ENCODE measurements at regions not wholly inside any gene's neighbourhood (a gene's known extent, or its start where the extent isn't known, plus 50 kb on each side); places are given as distances from the start of the nearest gene placed in this dataset.

DNA sequence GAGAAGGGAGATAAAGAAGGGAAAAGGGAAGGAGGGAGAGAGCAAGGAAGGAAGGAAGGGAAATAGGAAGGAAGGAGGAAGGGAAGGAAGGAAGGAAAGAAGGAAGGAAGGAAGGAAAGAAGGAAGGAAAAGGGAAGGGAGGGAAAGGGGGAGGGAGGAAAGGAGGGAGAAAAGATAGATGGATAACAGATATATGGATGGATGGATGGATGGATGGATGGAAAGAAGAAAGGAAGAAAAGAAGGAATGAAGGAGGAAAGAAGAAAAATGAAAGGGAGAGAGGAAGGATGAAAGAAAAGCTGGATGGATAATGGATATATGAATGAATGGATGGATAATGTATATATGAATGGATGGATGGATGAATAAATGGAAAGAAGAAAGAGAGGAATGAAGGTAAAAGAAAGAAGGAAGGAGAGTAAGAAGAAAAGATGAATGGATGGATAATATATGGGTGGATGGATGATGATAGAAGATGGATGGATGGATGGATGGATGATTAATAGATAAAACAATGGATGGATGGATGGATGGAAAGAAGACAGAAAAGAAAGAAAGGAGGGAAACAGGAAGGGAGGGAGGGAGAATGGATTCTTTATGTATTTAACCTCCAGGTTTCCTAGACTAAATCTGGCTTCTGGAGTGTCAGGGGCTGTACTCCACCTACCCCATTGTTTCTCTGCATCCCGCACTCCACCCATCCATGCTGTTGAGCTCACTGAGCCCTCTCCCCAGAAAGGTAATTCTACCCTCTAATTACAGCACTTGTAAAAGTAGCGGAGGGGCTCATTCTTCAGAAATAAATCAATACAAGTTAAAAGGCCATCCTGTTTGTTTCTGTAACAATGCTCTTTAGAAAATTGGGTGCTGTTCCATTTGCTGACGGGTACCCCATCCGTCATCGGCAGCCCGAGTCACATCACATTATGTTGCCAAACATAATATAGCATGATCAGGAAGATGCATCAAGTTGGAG is 506.1 kb downstream of the MIAT start:
- intact Hi-C loops (cut with DNase I), result no loop called here
- DNase-seq (ENCODE audit: low spot score), result no peak

DNA sequence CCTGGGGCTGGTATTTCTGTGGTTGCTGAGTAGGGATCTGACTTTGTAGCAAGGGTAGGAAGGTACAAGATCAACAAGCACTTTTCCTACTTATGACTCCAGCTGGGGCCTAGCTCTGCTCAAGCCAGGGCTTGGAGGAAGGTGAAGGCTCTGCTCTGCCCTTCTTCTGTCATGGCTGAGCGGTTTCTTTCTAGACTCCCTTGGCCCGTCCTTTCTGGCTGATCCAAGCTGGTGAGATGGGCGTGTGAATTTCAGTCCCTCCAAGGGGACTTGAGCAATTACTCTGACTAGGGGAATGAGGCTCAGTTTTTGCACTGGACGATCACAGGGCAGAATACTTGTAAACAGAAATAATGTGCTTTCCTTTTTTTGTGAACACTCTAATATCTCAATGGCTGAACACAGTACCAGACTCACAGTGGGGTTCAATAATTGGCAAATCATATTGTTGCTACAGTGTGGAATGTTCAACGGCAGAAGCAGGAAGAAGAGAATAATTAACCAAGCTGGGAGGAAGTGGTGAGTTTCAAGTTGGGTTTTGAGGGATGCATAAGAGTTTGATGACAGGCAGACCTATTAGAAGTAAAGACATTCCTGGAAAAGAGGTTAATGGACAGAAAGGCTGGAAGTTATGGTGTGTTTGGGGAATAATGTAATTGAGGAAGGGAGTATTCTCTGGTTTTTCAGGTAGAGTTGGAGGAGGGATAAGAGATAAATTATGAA is 507.6 kb downstream of the MIAT start:
- no peak for DNase-seq (ENCODE audit: low spot score)

DNA sequence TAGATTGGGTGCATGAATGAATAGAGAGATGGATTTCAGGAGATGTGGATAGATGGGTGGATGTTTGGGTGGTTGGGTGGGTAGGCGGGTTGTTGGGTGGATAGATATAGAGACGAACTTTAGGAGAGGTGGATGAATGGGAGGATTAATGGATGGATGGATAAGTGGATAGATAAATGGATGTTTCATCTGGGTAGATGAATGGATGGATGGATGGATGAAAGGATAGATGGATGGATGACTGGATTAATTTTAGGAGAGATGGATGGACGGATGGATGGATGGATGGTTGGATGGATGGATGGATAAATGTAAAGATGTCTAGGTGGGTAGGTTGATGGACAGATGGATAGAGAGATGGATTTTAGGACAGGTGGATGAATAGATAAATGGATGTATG is 511.3 kb downstream of the MIAT start:
- intact Hi-C loops (cut with DNase I), result no loop called here
- DNase-seq (ENCODE audit: low spot score), result no peak

More for the DNA sequence above, 507.6 kb downstream of the MIAT start:
- intact Hi-C loops (cut with DNase I), result no loop called here

DNA sequence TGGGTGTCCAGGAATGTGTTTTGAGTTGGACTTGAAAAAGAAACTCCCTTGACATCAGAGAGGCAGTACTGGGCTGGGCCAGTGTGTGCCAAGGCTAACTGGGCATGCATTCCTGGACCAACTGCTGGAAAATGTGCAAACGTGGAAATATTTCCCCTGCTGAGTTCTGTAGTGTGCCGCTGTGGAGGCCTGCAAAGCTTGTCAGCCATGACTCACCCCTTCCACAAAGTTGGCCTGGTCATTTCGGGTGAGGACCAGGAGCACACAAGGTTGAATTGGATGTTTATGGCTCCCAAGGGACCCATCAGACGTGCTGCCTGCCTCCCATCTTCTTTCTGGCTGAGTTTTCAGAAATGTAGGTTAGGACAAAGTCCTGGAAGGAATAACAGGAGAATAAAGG is 513.1 kb downstream of the MIAT start:
- DNase-seq (ENCODE audit: low spot score), result no peak
- intact Hi-C loops (cut with DNase I), result no loop called here

DNA sequence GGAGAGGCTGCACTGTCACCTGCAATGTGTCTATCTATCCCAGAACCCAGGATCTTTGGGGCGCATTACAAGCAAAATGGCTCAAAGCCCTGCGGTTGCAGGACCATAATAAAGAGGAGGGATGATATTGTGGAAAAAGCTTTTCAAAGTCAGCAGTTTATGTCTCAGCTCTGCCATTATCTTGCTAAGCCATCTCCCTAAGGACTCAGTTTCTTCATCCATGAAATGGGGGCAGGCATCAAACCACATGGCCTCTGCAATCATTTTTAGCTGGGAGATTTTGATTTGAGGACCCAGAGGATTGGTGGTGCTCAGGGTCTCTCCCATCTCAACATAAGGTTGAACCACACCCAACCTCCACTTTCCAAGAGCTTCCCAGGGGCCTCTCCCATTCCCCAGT is 513.8 kb downstream of the MIAT start:
- intact Hi-C loops (cut with DNase I), result no loop called here
- DNase-seq (ENCODE audit: low spot score), result no peak

DNA sequence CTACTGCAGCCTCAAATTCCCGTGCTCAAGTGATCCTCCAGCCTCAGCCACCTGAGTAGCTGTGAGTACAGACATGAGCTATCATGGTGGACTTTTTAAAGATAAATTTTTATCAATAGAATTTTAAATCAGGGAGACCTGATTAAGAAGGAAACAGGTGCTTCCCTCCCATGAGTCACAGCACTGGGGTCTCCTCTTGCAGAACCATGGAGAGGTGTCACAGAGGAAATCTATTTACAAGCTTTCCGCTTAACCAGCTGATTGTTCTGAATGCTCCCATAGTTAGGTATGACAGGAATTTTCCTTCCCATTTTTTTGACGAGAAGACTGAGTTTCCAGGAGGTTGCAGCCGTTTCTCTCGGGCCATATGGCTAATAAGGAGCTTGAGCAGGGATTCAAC is 516.1 kb downstream of the MIAT start:
- intact Hi-C loops (cut with DNase I), result no loop called here
- DNase-seq (ENCODE audit: low spot score), result no peak

DNA sequence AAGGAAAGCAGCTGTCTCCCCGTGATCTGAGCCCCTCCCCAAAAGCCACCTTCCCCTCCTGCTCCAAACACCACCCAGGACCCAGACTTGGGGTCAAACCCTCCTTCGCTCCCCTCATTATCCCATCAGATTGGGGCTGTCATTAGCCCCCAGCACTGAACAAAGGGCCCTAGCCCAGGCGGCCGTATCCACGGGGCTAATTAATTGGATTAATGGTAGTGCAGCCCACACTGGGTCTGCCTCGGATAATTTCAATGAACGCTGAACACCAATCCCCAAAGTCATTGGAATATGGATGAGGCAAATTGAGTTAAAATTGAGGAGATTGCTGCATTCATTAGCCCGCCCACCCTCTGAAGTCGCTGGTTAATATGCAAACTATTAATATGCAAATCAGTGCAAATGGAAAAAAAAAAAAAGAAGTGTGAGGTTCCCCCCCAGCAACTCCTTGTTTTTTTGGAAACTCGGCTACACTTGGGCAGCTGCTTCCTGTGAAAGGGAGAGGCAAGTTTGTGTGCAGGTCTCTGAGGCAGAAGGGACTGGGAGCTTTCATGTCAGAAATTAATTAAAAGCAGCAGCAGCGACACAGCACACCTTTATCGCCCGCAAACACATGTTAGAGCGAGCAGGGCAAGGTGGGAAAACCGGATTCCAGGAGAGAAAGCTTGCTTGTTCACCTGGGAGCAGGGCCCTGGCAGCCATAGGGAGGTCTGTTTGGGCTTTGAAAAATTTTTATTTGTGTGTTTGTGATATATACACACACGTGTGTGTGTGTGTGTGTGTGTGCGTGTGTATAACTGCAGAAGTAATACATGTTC is 517.8 kb downstream of the MIAT start:
- intact Hi-C loops (cut with DNase I), result no loop called here

DNA sequence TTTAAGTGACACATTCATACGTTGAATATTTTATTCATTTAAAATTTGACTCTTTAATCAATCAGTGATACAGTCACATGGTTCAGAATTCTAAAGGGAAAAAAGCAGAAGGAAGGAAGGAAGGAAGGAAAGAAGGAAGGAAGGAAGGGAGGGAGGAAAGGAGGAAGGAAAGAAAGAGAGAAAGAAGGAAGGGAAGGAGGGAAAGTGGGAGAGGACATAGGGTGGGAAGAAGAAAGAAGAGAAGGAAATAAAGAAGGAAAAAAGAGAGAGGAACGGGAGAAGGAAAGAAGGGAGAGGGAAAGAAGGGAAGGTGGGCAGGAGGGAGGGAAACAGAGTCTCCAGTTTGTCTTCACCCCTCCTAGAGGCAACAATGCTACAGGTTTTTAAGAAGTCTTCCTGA is 518.6 kb downstream of the MIAT start:
- intact Hi-C loops (cut with DNase I), result no loop called here
- DNase-seq (ENCODE audit: low spot score), result no peak

More for the DNA sequence above, 517.8 kb downstream of the MIAT start:
- no peak for DNase-seq (ENCODE audit: low spot score)

DNA sequence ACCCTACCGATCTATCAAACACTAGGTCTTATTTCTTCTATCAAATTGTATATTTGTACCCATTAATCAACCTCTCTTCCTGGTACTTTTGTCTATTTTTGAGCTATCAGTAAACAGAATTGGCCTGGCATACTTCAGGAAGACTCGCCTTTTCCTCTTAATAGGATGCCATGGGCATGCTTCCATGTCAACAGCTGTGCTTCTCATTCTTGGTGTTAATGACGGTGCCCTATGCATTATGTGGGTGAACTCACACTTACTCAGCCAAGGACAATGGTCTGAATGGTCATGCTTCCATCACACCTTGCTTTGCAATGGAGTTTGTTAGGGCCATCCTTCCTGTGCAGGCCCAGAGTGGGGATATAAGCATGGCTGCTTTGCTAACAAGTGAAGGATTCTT is 521.8 kb downstream of the MIAT start:
- intact Hi-C loops (cut with DNase I), result no loop called here

DNA sequence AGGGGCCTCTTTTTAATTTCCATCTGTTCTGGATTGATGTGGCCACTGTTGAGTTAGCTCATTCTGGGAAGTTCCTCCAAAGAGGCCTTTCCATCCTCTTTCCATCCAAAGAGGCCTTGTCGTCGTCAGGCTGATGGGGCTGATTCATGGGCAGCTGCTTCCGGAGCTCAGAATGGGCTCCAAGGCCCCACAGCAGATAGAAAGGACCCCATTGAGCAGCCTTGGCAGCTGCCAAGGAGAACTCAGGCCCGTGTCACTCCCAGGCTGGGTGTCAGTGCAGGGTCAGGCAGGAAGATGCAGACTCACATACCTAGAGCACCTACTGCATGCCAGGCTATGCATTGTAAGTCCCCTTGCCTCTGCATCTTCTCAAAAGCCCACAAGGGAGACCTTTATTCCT is 524.1 kb downstream of the MIAT start:
- intact Hi-C loops (cut with DNase I), result no loop called here
- DNase-seq (ENCODE audit: low spot score), result no peak

More for the DNA sequence above, 521.8 kb downstream of the MIAT start:
- DNase-seq (ENCODE audit: low spot score), result no peak

DNA sequence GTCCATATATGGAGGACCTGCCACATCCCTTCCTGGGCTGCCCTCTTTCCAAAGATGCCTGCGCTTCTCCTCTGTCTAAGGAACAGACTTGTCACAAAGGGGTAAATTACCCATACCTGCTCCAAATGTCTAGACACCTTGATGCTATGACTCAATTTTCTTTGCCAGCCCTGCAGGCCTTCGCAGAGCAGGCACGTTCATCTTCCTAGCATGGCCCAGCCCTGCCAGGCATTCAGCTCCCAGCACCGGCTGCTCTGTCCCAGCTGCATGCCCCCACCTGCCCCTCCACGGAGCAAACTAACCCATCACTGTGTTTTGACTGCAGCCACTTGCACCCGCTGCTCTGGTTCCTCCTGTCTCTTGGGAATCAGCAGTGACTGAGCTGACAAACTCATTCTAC is 526.1 kb downstream of the MIAT start:
- intact Hi-C loops (cut with DNase I), result no loop called here
- no peak for DNase-seq (ENCODE audit: low spot score)

DNA sequence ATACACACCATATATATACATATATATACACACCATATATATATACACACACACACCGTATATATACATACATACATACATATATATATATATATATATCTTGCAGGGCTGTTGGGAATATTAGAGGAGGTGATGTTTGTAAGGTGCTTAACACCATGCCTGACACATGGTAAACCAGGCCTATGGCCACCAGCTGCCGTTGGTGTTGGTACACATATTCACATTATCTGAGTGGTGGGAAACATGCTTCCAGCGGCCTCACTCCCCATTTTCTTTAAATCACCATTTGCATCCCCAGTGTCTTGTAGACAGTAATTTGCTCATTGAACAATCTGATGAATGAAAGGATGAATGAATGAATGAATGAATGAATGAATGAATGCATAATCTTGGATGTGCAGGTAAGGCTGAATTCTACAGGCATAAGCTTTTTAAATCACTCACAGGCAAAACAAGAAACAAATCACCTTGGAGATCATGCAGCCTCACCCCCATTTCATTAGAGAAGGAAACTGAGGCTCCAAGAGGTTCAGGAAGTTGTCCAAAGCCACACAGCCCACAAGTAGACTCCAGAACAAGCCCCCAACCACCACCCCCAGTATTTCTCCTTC is 527.8 kb downstream of the MIAT start:
- DNase-seq (ENCODE audit: low spot score), result no peak
- intact Hi-C loops (cut with DNase I), result no loop called here

DNA sequence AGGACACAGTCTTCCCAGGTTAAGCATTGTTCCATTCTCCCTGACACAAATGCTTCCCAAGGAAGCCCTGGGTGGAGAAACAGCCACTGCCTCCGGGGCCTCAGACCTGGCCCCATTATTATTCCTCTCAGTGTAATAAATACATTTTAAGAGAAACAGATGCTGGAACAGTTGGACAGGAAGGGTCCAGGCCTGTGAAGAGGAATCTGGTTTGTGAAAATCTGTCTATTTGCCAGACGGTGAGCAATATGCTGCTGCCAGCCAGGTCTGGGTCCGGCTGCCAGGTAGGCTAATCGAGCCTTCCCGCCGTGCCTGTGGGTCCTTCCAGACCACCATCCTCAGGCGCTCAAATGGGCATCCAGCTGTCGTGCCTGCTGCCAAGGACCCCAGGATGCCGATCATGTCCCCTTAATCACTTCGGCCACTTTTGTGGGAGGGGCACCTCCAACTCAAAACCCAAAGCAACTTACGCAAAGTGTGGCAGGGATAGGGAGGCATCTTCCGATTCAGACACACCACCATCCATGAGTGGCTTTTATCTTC is 528.4 kb downstream of the MIAT start:
- no peak for DNase-seq (ENCODE audit: low spot score)
- intact Hi-C loops (cut with DNase I), result no loop called here

DNA sequence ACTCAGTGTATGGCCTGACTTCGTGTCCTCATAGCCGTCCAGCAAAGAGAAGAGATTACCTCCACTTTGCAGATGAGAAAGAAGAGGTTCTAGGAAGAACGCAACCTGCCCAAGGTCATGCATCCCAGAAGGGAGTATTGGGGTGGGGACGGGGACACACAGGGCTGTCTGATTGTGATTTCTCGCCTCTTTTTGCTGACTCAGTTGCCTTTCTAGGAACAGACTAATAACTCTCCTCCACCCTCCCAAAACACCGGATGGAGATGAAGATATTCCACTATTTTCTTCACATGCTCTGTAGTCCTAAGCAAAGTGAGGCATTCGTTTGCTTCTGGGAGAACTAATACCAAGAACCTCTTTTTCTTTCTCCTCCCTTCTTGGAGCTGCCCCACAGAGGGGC is 529.3 kb downstream of the MIAT start:
- intact Hi-C loops (cut with DNase I), result no loop called here
- DNase-seq (ENCODE audit: low spot score), result no peak

DNA sequence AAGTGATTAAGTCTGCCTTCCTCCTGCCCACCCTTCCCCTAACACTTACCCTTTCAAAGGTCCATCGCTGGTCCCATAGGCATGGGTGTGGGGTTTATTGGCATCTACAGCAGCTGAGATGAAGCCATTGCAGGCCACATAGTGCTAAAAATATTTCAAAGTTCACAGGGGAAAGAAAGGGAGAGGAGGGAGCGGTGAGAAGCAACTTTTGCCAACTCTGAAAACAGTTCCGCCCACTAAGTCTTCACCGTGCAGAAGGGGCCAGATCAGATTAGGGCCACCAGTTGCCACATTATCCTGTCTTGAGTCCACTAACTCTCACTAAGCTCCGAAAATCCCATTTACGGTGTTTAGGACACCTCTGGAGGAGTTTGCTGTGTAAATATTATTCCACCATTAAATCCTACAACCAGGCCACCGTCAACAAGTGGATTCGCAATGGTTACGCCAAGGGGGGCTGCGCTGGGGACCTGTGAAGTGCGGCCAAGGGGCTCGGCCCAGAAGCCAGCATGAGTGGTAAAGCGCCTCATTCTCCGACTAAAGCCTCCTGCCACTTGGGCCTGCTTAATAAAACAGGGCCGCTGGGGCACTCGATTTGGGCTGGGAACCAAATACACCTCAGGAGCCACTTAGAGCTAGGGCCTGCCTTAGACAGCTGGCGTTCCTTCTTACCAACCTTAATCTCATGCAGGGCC is 534.9 kb downstream of the MIAT start:
- intact Hi-C loops (cut with DNase I), result no loop called here
- no peak for DNase-seq (ENCODE audit: low spot score)

DNA sequence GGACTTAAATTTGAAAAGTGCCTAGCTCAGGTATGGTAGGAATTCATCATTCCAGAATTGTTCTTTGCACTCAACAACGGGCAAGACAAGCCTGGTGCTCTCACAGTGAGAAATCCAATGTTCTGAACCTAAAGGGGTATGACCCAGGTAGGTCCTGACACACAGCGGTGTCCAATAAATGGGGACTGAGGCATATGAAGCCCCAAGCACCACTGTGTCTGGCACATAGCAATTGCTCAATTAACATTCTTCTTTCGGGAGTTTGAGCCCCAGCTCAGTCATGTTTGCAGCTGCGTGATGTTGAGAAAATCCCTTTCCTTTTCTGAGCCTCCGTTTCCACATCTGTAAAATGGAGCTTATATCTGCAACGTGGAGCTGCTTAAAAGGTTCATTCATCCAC is 535.8 kb downstream of the MIAT start:
- intact Hi-C loops (cut with DNase I), result no loop called here
- DNase-seq (ENCODE audit: low spot score), result no peak

DNA sequence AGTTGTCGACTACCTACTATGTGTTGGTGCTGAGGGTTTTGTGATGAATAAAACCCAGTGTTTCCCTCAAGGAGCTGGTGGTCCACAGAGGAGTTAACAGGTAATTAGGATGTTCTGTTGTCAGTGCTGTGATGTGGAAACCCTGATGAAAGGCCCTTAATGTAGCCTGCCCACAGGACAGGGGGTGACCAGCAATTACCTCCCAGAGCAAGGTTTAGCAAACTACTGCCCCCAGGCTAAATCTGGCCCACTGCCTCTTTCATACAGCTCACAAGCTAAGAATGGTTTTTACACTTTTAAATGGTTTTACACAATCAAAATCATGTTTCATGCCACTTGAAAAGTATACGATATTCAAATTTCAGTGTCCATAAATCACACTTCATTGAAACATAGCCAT is 536.2 kb downstream of the MIAT start:
- no peak for DNase-seq (ENCODE audit: low spot score)

DNA sequence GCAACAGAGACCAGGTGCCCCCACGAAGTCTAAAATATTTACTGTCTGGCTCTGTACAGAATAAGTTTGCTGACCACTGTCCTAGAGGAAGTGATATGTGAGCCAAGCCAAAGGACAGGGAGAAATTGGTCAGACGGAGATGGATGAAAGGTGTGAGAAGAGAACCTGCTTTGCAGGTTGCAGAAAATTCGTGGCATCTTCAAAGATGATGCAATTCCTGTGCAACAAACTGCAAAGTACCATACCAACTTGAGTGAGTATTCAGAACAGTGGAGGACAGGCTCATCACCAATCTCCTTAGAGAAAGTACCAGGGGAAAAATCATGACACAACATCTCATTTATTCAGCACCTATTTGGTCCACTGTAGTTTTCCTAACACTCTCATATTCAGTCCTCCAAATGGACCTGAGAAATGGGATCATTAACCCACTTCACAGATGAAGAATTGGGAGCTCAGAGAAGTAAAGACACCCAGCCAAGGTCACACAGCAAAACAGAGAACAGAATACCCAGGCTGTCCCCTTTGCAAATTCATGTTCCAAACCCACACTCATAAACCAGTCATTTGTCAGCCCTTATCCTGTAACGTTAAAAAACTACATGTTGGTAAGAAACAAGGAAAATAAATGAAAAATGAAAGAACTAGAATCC is 536.8 kb downstream of the MIAT start:
- intact Hi-C loops (cut with DNase I), result no loop called here
- DNase-seq (ENCODE audit: low spot score), result no peak

More for the DNA sequence above, 536.2 kb downstream of the MIAT start:
- intact Hi-C loops (cut with DNase I), result no loop called here
